Osteocyte (in vitro differentiated cells): ENCODE measurements at regions not wholly inside any gene's neighbourhood (a gene's known extent, or its start where the extent isn't known, plus 50 kb on each side); places are given as distances from the start of the nearest gene placed in this dataset.

Experiments used
- DNase-seq: peaks from one replicate; pipeline ENCODE4 v3.0.0; 2021; ENCODE audit warnings: mixed read lengths; ENCODE audit not compliant: unreplicated experiment; ENCODE audit errors: extremely low spot score
- H3K27ac Mint-ChIP-seq: one replicate; pipeline ENCODE4 v1.8.0; 2021; ENCODE audit warnings: mild to moderate bottlenecking, mixed read lengths; ENCODE audit not compliant: unreplicated experiment
- H3K27me3 Mint-ChIP-seq: one replicate; pipeline ENCODE4 v1.8.0; 2021; ENCODE audit warnings: mixed read lengths; ENCODE audit not compliant: unreplicated experiment
- H3K36me3 Mint-ChIP-seq: one replicate; pipeline ENCODE4 v1.8.0; 2021; ENCODE audit warnings: mixed read lengths; ENCODE audit not compliant: unreplicated experiment
- H3K4me1 Mint-ChIP-seq: one replicate; pipeline ENCODE4 v1.8.0; 2021; ENCODE audit warnings: mixed read lengths; ENCODE audit not compliant: unreplicated experiment
- H3K4me3 Mint-ChIP-seq: one replicate; pipeline ENCODE4 v1.8.0; 2021; ENCODE audit warnings: mild to moderate bottlenecking, moderate library complexity, mixed read lengths; ENCODE audit not compliant: unreplicated experiment
- H3K9me3 Mint-ChIP-seq: one replicate; pipeline ENCODE4 v1.8.0; 2021; ENCODE audit warnings: mixed read lengths; ENCODE audit not compliant: unreplicated experiment
- TF ChIP-seq, protein P1 (sequence below): fragments of 200-600 bp; sonication (generic); IDR thresholded peaks from 2 replicates; pipeline ENCODE4 v1.5.0; 2021; ENCODE audit warnings: antibody characterized with exemption, mild to moderate bottlenecking, moderate library complexity

GRCh38 chr12:76144245-76144549 lies 59.7 kb upstream of the NAP1L1 start:
- peak; percentile 86 for DNase-seq
- H3K27ac Mint-ChIP-seq: no peak overlapping the region
- H3K4me1 Mint-ChIP-seq: peaks cover 6% of the 10 kb centered on the region

GRCh38 chr12:76143343-76144244 lies 59.1 kb upstream of the NAP1L1 start:
- Mint-ChIP-seq H3K9me3 (peaks cover 6% of the 10 kb centered on the region), H3K27me3 (no peaks in the 10 kb centered on the region), H3K36me3 (peaks cover 3% of the 10 kb centered on the region), H3K4me3 (no peak overlapping the region), H3K27ac (no peak overlapping the region), H3K4me1 (peaks cover 6% of the 10 kb centered on the region)
- DNase-seq: no peak
- TF ChIP-seq, protein P1, sequence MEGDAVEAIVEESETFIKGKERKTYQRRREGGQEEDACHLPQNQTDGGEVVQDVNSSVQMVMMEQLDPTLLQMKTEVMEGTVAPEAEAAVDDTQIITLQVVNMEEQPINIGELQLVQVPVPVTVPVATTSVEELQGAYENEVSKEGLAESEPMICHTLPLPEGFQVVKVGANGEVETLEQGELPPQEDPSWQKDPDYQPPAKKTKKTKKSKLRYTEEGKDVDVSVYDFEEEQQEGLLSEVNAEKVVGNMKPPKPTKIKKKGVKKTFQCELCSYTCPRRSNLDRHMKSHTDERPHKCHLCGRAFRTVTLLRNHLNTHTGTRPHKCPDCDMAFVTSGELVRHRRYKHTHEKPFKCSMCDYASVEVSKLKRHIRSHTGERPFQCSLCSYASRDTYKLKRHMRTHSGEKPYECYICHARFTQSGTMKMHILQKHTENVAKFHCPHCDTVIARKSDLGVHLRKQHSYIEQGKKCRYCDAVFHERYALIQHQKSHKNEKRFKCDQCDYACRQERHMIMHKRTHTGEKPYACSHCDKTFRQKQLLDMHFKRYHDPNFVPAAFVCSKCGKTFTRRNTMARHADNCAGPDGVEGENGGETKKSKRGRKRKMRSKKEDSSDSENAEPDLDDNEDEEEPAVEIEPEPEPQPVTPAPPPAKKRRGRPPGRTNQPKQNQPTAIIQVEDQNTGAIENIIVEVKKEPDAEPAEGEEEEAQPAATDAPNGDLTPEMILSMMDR: no peak

More at GRCh38 chr12:76144245-76144549, 59.7 kb upstream of the NAP1L1 start:
- Mint-ChIP-seq H3K9me3 (no peaks in the 10 kb centered on the region), H3K4me3 (no peak overlapping the region), H3K27me3 (no peaks in the 10 kb centered on the region), H3K36me3 (no peaks in the 10 kb centered on the region)
- TF ChIP-seq, protein P1: no peak

DNA sequence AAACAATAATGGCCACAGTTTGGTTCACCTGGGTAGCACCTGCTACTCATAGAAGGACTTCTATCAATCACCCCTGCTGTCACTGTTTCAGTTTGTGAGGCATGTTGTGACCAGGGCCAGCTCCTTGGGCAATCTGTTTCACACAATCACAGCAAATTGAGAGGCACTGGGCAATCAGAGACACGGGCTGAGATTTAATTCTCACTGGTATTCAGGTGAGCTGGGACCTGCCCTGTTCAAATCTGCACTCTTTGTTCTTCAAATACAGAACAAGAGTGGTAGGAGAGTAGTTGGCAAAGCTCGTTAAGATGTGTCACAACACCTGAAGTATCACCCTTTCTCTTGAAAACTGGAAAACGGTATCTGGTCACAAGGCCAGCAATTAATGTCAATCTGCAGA lies 57.8 kb upstream of the NAP1L1 start:
- H3K36me3 Mint-ChIP-seq: peaks cover 4% of the 10 kb centered on the region
- no peak overlapping the region for H3K4me3 Mint-ChIP-seq
- no peaks in the 10 kb centered on the region for H3K27me3 Mint-ChIP-seq
- H3K27ac Mint-ChIP-seq: no peak overlapping the region
- TF ChIP-seq, protein P1: no peak
- peaks cover 14% of the 10 kb centered on the region for H3K9me3 Mint-ChIP-seq
- H3K4me1 Mint-ChIP-seq: peaks cover 6% of the 10 kb centered on the region
- DNase-seq: no peak

DNA sequence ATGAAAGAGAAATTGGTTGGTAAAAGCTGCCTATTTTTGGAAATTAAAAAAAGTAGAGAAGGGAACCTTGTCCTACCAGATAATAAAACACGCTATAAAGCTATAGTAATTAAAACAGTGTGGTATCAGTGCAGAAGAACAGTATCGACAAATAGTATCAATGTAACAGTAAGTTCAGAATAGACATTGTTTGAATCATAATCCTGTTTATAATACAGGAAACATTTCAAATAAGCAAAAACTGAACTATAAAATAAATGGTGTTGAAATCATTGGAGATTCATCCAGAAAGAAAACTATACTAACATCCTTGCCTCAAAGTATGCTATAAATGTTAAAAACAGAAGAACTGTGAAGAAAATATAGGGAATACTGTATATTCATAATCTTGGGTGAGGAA lies 54.2 kb upstream of the NAP1L1 start:
- Mint-ChIP-seq H3K9me3 (peaks cover 14% of the 10 kb centered on the region), H3K27ac (no peak overlapping the region), H3K27me3 (no peaks in the 10 kb centered on the region), H3K4me3 (no peak overlapping the region), H3K36me3 (peaks cover 4% of the 10 kb centered on the region), H3K4me1 (no peaks in the 10 kb centered on the region)
- TF ChIP-seq, protein P1: no peak
- no peak for DNase-seq

DNA sequence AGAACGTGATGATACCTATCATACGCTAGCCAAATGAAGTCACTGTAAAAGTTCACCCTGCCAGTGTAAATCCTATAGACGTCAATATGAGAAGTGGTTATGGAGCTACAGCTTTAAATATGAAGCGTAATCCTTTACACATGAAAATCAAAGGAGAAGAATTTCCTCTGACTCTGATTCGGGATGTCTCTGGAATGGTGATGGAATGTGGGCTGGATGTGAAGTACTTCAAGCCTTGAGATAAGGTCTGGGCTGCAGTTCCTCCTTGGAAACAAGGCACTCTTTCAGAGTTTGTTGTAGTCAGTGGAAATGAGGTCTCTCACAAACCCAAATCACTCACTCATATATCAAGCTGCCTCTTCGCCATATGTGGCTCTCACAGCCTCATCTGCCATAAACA lies 53.1 kb upstream of the NAP1L1 start:
- TF ChIP-seq, protein P1: no peak
- no peaks in the 10 kb centered on the region for H3K27me3 Mint-ChIP-seq
- no peaks in the 10 kb centered on the region for H3K4me1 Mint-ChIP-seq
- H3K9me3 Mint-ChIP-seq: peaks cover 14% of the 10 kb centered on the region
- no peak overlapping the region for H3K27ac Mint-ChIP-seq
- no peak for DNase-seq
- H3K36me3 Mint-ChIP-seq: peaks cover 4% of the 10 kb centered on the region
- H3K4me3 Mint-ChIP-seq: no peak overlapping the region
